ENCODE measurements at regions not wholly inside any gene's neighbourhood (a gene's known extent, or its start where the extent isn't known, plus 50 kb on each side); places are given as distances from the start of the nearest gene placed in this dataset.
"Not testable (repeated sequence)": the region's sequence is repeated elsewhere in the genome, so short reads cannot be mapped to it uniquely, and the experiment has no call there.

- no peak for DNase-seq (ENCODE audit: low read depth, low spot score)
These were observed 313.3 kb upstream of the CCL2 start for GRCh38 chr17:33941744-33942143.

- DNase-seq (ENCODE audit: low read depth, low spot score), result no peak
These were observed 312.7 kb upstream of the CCL2 start for GRCh38 chr17:33942414-33942813.

GRCh38 chr17:33944412-33944811, 310.7 kb upstream of the CCL2 start:
- DNase-seq (ENCODE audit: low read depth, low spot score), result no peak

GRCh38 chr17:33944826-33945225, 310.3 kb upstream of the CCL2 start:
- DNase-seq (ENCODE audit: low read depth, low spot score), result no peak

- no peak for DNase-seq (ENCODE audit: low read depth, low spot score)
These were observed 309.2 kb upstream of the CCL2 start for GRCh38 chr17:33945646-33946546.

GRCh38 chr17:33947762-33948161, 307.3 kb upstream of the CCL2 start:
- DNase-seq (ENCODE audit: low read depth, low spot score), result no peak

GRCh38 chr17:33948309-33948708, 306.8 kb upstream of the CCL2 start:
- DNase-seq (ENCODE audit: low read depth, low spot score), result no peak

- no peak for DNase-seq (ENCODE audit: low read depth, low spot score)
These were observed 306.0 kb upstream of the CCL2 start for GRCh38 chr17:33949100-33949499.

- no peak for DNase-seq (ENCODE audit: low read depth, low spot score)
These were observed 305.0 kb upstream of the CCL2 start for GRCh38 chr17:33950061-33950460.

GRCh38 chr17:33952425-33952824, 302.7 kb upstream of the CCL2 start:
- DNase-seq (ENCODE audit: low read depth, low spot score), result no peak

- DNase-seq (ENCODE audit: low read depth, low spot score), result no peak
These were observed 300.5 kb upstream of the CCL2 start for GRCh38 chr17:33954597-33954996.

GRCh38 chr17:33955461-33955860, 299.6 kb upstream of the CCL2 start:
- no peak for DNase-seq (ENCODE audit: low read depth, low spot score)

- DNase-seq (ENCODE audit: low read depth, low spot score), result not testable (repeated sequence)
These were observed 296.0 kb upstream of the CCL2 start for GRCh38 chr17:33959098-33959497.

GRCh38 chr17:33962857-33963655, 292.0 kb upstream of the CCL2 start:
- DNase-seq (ENCODE audit: low read depth, low spot score), result no peak

GRCh38 chr17:33964344-33964979, 290.6 kb upstream of the CCL2 start:
- no peak for DNase-seq (ENCODE audit: low read depth, low spot score)

- DNase-seq (ENCODE audit: low read depth, low spot score), result no peak
These were observed 288.6 kb upstream of the CCL2 start for GRCh38 chr17:33966410-33967059.

- no peak for DNase-seq (ENCODE audit: low read depth, low spot score)
These were observed 287.3 kb upstream of the CCL2 start for GRCh38 chr17:33967608-33968349.

GRCh38 chr17:33968350-33969044, 286.6 kb upstream of the CCL2 start:
- no peak for DNase-seq (ENCODE audit: low read depth, low spot score)

GRCh38 chr17:33970279-33970678, 284.8 kb upstream of the CCL2 start:
- DNase-seq (ENCODE audit: low read depth, low spot score), result no peak

- DNase-seq (ENCODE audit: low read depth, low spot score), result no peak
These were observed 282.3 kb upstream of the CCL2 start for GRCh38 chr17:33972763-33973162.

Measured in brain pericyte (primary cell).